ENCODE measurements at regions not wholly inside any gene's neighbourhood (a gene's known extent, or its start where the extent isn't known, plus 50 kb on each side); places are given as distances from the start of the nearest gene placed in this dataset.
"Not testable (repeated sequence)": the region's sequence is repeated elsewhere in the genome, so short reads cannot be mapped to it uniquely, and the experiment has no call there.

DNA sequence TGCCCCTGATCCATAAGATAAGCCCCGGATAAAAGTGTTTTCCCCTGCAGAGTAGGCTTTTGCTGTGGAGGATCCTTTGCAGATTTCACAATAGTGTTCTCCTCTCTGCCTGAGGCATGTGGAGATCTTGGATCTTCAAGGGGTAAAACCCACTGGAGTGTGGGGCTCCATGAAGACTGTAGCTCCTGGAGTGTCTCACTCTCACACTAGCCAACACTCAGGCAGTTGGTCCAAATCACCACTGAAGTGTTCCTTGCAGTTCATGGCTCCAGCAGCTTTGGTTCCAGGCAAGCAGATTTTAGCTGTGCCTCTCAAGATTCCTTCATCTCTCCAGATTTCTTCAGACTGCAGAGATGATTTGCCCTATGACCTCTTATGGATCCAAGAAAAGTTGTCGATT lies 665.3 kb downstream of the TNS3 start:
- no peak for DNase-seq (ENCODE audit: low spot score)
- no peaks in the 10 kb centered on the region for H3K27me3 ChIP-seq (ENCODE audit: insufficient read depth, poor library complexity, severe bottlenecking)
- no peak overlapping the region for H3K4me3 ChIP-seq (ENCODE audit: severe bottlenecking)
- H3K27ac ChIP-seq (ENCODE audit: poor library complexity, severe bottlenecking) = no peak overlapping the region
- H3K9me3 ChIP-seq (ENCODE audit: severe bottlenecking) = no peaks in the 10 kb centered on the region
- no peak for ATAC-seq (ENCODE audit: low read depth)
- TF ChIP-seq, protein P1, sequence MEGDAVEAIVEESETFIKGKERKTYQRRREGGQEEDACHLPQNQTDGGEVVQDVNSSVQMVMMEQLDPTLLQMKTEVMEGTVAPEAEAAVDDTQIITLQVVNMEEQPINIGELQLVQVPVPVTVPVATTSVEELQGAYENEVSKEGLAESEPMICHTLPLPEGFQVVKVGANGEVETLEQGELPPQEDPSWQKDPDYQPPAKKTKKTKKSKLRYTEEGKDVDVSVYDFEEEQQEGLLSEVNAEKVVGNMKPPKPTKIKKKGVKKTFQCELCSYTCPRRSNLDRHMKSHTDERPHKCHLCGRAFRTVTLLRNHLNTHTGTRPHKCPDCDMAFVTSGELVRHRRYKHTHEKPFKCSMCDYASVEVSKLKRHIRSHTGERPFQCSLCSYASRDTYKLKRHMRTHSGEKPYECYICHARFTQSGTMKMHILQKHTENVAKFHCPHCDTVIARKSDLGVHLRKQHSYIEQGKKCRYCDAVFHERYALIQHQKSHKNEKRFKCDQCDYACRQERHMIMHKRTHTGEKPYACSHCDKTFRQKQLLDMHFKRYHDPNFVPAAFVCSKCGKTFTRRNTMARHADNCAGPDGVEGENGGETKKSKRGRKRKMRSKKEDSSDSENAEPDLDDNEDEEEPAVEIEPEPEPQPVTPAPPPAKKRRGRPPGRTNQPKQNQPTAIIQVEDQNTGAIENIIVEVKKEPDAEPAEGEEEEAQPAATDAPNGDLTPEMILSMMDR (IDR thresholded peaks at IDR 0.05; ENCODE audit: poor library complexity, severe bottlenecking) = no peak
- H3K4me1 ChIP-seq (ENCODE audit: insufficient read depth, poor library complexity, severe bottlenecking) = no peaks in the 10 kb centered on the region
- no peaks in the 10 kb centered on the region for H3K36me3 ChIP-seq (ENCODE audit: low read depth)

DNA sequence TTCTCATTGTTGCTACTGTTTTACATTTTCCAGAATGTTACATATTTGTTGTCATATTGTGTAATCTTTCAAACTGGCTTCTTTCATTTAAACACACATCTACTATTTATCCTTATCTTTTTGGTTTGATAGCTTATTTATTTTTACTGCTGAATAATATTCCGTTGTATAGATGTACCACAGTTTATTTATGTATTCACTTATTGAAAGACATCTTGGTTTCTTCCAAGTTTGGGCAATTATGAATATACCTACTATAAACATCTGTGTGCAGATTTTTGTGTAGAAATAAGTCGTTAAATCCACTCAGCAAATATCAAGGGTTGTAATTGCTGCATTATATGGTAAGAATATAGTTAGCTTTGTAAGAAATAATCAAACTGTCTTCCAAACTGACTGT lies 669.2 kb downstream of the TNS3 start:
- Histone ChIP-seq H3K4me3 (ENCODE audit: severe bottlenecking) (no peak overlapping the region), H3K27ac (ENCODE audit: poor library complexity, severe bottlenecking) (no peak overlapping the region), H3K9me3 (ENCODE audit: severe bottlenecking) (no peaks in the 10 kb centered on the region), H3K27me3 (ENCODE audit: insufficient read depth, poor library complexity, severe bottlenecking) (no peaks in the 10 kb centered on the region), H3K4me1 (ENCODE audit: insufficient read depth, poor library complexity, severe bottlenecking) (peaks cover 27% of the 10 kb centered on the region), H3K36me3 (ENCODE audit: low read depth) (no peaks in the 10 kb centered on the region)
- TF ChIP-seq, protein P1 (IDR thresholded peaks at IDR 0.05; ENCODE audit: poor library complexity, severe bottlenecking) = no peak
- DNase-seq (ENCODE audit: low spot score) (no peak), ATAC-seq (ENCODE audit: low read depth) (no peak)

DNA sequence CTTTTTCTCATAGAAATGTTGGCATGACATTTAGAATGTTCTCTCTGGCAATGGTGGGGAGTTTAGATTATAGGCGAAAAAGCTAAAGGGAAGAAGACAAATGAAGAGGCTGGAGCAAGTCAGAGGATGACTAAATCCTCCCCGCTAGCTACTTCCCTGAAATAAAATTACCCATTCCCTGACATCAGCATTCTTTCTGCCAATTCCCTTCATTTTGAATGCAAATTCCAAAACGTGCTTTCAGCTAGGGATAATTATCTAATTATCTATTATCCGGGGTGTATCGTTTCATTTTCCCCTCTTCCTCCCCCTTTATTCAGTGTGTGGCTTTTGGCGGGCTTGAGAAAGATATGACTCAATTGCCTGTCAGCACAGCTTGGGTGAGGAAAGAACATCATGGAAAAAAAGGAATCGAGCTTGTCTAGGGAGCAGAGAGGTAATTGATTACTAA lies 672.3 kb downstream of the TNS3 start:
- H3K9me3 ChIP-seq (ENCODE audit: severe bottlenecking) = no peaks in the 10 kb centered on the region
- peak overlapping the region; percentile 81 for H3K27ac ChIP-seq (ENCODE audit: poor library complexity, severe bottlenecking)
- H3K4me1 ChIP-seq (ENCODE audit: insufficient read depth, poor library complexity, severe bottlenecking) = peaks cover 27% of the 10 kb centered on the region
- peak; percentile 87 for ATAC-seq (ENCODE audit: low read depth)
- DNase-seq (ENCODE audit: low spot score) = no peak
- no peak overlapping the region for H3K4me3 ChIP-seq (ENCODE audit: severe bottlenecking)
- H3K36me3 ChIP-seq (ENCODE audit: low read depth) = no peaks in the 10 kb centered on the region
- H3K27me3 ChIP-seq (ENCODE audit: insufficient read depth, poor library complexity, severe bottlenecking) = no peaks in the 10 kb centered on the region
- TF ChIP-seq, protein P1 (IDR thresholded peaks at IDR 0.05; ENCODE audit: poor library complexity, severe bottlenecking) = no peak

DNA sequence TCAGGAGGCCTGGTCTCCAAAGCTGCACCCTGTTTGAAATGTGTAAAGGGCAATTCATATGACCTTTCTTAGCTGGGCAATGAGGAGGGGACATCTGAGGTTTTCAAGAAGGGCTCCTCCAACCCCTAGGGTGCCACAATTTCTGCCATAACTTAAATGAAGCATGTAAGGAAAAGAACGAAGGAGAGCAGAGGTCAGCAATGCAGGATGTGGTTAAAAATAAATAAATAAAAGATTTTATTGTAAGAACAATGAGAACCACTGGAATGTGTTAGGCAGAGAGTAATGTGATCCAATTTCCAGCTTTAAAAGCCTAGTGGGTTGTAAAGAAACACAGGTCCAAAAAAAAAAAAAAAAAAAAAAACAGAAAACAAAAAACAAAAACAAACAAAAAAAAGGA lies 673.1 kb downstream of the TNS3 start:
- Histone ChIP-seq H3K4me3 (ENCODE audit: severe bottlenecking) (no peak overlapping the region), H3K36me3 (ENCODE audit: low read depth) (no peaks in the 10 kb centered on the region), H3K27ac (ENCODE audit: poor library complexity, severe bottlenecking) (peak overlapping the region; percentile 81), H3K27me3 (ENCODE audit: insufficient read depth, poor library complexity, severe bottlenecking) (no peaks in the 10 kb centered on the region), H3K4me1 (ENCODE audit: insufficient read depth, poor library complexity, severe bottlenecking) (peaks cover 27% of the 10 kb centered on the region), H3K9me3 (ENCODE audit: severe bottlenecking) (no peaks in the 10 kb centered on the region)
- TF ChIP-seq, protein P1 (IDR thresholded peaks at IDR 0.05; ENCODE audit: poor library complexity, severe bottlenecking) = no peak
- DNase-seq (ENCODE audit: low spot score) (no peak), ATAC-seq (ENCODE audit: low read depth) (peak; percentile 81)

DNA sequence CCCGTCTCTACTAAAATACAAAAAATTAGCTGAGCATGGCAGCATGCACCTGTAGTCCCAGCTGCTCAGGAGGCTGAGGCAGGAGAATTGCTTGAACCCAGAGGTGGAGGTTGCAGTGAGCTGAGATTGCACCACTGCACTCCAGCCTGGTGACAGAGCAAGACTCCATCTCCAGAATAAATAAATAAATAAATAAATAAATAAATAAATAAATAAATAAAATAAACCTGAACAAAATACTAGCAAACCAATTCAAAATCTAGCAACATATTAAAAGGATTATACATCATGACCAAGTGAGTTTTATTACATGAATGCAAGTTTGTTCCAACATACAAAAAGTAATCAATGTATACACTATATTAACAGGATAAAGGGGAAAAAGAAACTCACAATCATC lies 677.4 kb downstream of the TNS3 start:
- H3K4me3 ChIP-seq (ENCODE audit: severe bottlenecking); DNase-seq (ENCODE audit: low spot score); ATAC-seq (ENCODE audit: low read depth); H3K36me3 ChIP-seq (ENCODE audit: low read depth); H3K27ac ChIP-seq (ENCODE audit: poor library complexity, severe bottlenecking); H3K9me3 ChIP-seq (ENCODE audit: severe bottlenecking); H3K27me3 ChIP-seq (ENCODE audit: insufficient read depth, poor library complexity, severe bottlenecking): not testable (repeated sequence)
- peaks cover 15% of the 10 kb centered on the region for H3K4me1 ChIP-seq (ENCODE audit: insufficient read depth, poor library complexity, severe bottlenecking)
